GM21447 (cell line): ENCODE measurements at regions not wholly inside any gene's neighbourhood (a gene's known extent, or its start where the extent isn't known, plus 50 kb on each side); places are given as distances from the start of the nearest gene placed in this dataset.
"Not testable (repeated sequence)": the region's sequence is repeated elsewhere in the genome, so short reads cannot be mapped to it uniquely, and the experiment has no call there.

Experiments used
- ATAC-seq: cut with Tn5 transposase; IDR thresholded peaks from one replicate; pipeline ENCODE4 v1.9.1; 2021; ENCODE audit not compliant: unreplicated experiment

GRCh38 chr4:66486068-66486467 lies 815.8 kb upstream of the EPHA5 start:
- ATAC-seq = no peak

- no peak for ATAC-seq
These were observed 811.9 kb upstream of the EPHA5 start for GRCh38 chr4:66482186-66482585.

GRCh38 chr4:66475596-66475995 lies 805.3 kb upstream of the EPHA5 start:
- no peak for ATAC-seq

- ATAC-seq = no peak
These were observed 794.8 kb upstream of the EPHA5 start for GRCh38 chr4:66465111-66465510.

- not testable (repeated sequence) for ATAC-seq
These were observed 792.6 kb upstream of the EPHA5 start for GRCh38 chr4:66462890-66463289.

GRCh38 chr4:66451741-66452140 lies 781.5 kb upstream of the EPHA5 start:
- ATAC-seq = no peak

GRCh38 chr4:66443008-66443407 lies 772.7 kb upstream of the EPHA5 start:
- no peak for ATAC-seq

- ATAC-seq = no peak
These were observed 769.2 kb upstream of the EPHA5 start for GRCh38 chr4:66439508-66439907.

- ATAC-seq = no peak
These were observed 763.4 kb upstream of the EPHA5 start for GRCh38 chr4:66433706-66434105.

- no peak for ATAC-seq
These were observed 760.6 kb upstream of the EPHA5 start for GRCh38 chr4:66430856-66431255.

- no peak for ATAC-seq
These were observed 759.0 kb upstream of the EPHA5 start for GRCh38 chr4:66429276-66429675.

GRCh38 chr4:66416425-66416824 lies 746.1 kb upstream of the EPHA5 start:
- no peak for ATAC-seq

- no peak for ATAC-seq
These were observed 733.9 kb upstream of the EPHA5 start for GRCh38 chr4:66404141-66404540.

GRCh38 chr4:66376921-66377320 lies 706.6 kb upstream of the EPHA5 start:
- no peak for ATAC-seq

GRCh38 chr4:66376396-66376795 lies 706.1 kb upstream of the EPHA5 start:
- ATAC-seq = no peak

- ATAC-seq = no peak
These were observed 703.0 kb upstream of the EPHA5 start for GRCh38 chr4:66373268-66373667.

- ATAC-seq = no peak
These were observed 702.4 kb upstream of the EPHA5 start for GRCh38 chr4:66372706-66373105.

GRCh38 chr4:66367043-66367660 lies 696.9 kb upstream of the EPHA5 start:
- no peak for ATAC-seq

GRCh38 chr4:66360395-66360794 lies 690.1 kb upstream of the EPHA5 start:
- ATAC-seq = not testable (repeated sequence)

GRCh38 chr4:66357316-66357715 lies 687.0 kb upstream of the EPHA5 start:
- ATAC-seq = no peak

GRCh38 chr4:66355328-66355727 lies 685.0 kb upstream of the EPHA5 start:
- ATAC-seq = no peak

- ATAC-seq = no peak
These were observed 681.5 kb upstream of the EPHA5 start for GRCh38 chr4:66351761-66352160.

- ATAC-seq = no peak
These were observed 670.1 kb upstream of the EPHA5 start for GRCh38 chr4:66340286-66340893.
